GM21390 (cell line): ENCODE measurements at regions not wholly inside any gene's neighbourhood (a gene's known extent, or its start where the extent isn't known, plus 50 kb on each side); places are given as distances from the start of the nearest gene placed in this dataset.
"Not testable (repeated sequence)": the region's sequence is repeated elsewhere in the genome, so short reads cannot be mapped to it uniquely, and the experiment has no call there.

ENCODE experiments used
- ATAC-seq: cut with Tn5 transposase; IDR thresholded peaks from one replicate; pipeline ENCODE4 v1.9.1; 2021; ENCODE audit not compliant: unreplicated experiment

DNA sequence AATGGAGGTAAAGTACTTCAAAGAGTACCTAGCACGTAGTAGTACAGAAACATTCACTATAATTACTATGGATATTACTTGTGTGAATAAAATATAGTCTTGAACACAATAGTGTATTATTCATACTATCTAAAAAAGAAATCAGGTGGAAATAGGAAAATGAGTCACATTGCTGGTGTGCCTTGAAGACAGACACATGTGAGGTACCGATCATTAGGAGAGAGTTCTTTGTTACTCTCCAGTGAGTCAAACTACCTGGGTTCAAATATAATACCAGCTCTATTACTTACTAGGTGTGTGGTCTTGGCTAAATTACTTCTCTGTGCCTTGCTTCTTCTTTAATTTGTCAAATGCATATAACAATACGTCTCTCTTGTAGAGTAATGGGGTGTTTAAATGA, 50.8 kb upstream of the BEND6 start:
- ATAC-seq, result no peak

- ATAC-seq, result no peak
These were observed 52.1 kb upstream of the BEND6 start for GRCh38 chr6:56902641-56903464.

DNA sequence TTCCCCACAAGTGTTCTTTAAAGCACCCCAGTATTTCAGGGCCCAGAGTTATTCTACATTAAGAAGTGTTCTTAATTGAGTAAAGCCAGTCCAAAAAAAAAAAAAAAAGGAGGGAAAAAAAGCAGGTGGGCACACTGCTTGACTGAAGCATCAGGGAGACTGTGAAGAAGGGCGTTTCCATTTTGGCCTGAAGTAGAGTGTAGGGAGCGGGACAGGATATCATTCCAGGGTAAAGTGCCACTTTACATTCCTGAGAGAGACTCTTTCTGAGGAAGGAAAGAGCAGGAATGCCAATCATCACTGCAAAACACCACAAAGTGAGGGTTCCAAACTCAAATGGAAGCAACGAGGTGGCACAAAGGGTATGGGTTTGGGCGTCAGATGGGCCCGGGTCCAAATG, 54.1 kb upstream of the BEND6 start:
- ATAC-seq, result no peak

GRCh38 chr6:56899753-56900152, 55.2 kb upstream of the BEND6 start:
- ATAC-seq, result no peak

GRCh38 chr6:56899311-56899710, 55.6 kb upstream of the BEND6 start:
- ATAC-seq, result no peak

- ATAC-seq, result no peak
These were observed 56.9 kb upstream of the BEND6 start for GRCh38 chr6:56897789-56898529.

DNA sequence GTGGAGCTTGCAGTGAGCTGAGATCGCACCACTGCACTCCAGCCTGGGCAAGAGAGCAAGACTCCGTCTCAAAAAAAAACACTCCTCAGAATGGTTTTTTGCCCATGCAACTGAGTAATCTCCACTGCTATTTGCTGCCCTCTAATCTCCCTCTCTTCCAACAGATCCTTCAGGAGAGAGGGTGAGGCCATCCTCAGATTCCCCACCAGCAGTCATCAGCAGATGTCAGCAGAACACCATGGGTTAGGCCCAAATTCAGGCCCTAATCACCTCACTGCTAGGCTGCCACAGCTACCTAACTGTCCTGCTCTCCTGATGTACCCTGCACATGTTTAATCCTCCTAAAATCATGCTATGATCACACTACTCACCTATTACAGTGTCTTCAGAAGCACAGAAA, 63.2 kb upstream of the BEND6 start:
- no peak for ATAC-seq

- ATAC-seq, result peak; percentile 95
These were observed 64.1 kb upstream of the BEND6 start for GRCh38 chr6:56890683-56891429.

- no peak for ATAC-seq
These were observed 64.8 kb upstream of the BEND6 start for GRCh38 chr6:56890066-56890465.

GRCh38 chr6:56889492-56889891, 65.4 kb upstream of the BEND6 start:
- ATAC-seq, result no peak

- no peak for ATAC-seq
These were observed 66.2 kb upstream of the BEND6 start for GRCh38 chr6:56888687-56889086.

GRCh38 chr6:56887086-56887485, 67.8 kb upstream of the BEND6 start:
- ATAC-seq, result no peak

GRCh38 chr6:56877922-56878321, 77.0 kb upstream of the BEND6 start:
- ATAC-seq, result no peak

GRCh38 chr6:56875961-56876360, 78.9 kb upstream of the BEND6 start:
- ATAC-seq, result no peak

- no peak for ATAC-seq
These were observed 79.4 kb upstream of the BEND6 start for GRCh38 chr6:56875523-56875922.

DNA sequence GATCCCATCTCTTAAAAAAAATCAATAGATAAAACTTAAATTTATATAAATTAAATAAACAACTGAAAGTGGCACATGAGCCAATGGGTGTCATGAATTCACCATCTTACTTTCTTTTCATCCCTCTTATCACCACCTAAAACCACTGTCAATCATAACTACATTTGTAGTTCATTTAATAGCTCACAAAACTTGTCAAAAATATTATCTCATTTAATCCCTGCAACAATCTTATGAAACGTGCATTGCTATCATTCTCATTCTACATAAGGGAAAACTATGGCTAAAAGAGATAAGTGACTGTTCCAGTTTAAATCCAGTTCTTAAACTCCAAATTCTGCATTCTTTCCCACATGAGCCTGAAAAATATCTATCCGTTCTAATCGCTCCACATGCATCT, 80.6 kb upstream of the BEND6 start:
- ATAC-seq, result no peak

DNA sequence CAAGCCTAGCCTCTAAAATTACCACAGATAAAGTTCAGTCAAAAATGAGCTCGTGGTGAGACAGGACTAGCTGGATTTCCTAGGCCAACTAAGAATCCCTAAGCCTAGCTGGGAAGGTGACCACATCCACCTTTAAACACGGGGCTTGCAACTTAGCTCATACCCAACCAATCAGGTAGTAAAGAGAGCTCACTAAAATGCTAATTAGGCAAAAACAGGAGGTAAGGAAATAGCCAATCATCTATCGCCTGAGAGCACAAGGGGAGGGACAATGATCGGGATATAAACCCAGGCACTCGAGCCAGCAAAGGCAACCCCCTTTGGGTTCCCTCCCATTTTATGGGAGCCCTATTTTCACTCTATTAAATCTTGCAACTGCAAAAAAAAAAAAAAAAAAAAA, 84.9 kb upstream of the BEND6 start:
- not testable (repeated sequence) for ATAC-seq

- ATAC-seq, result peak; percentile 20
These were observed 85.6 kb upstream of the BEND6 start for GRCh38 chr6:56869346-56869745.

DNA sequence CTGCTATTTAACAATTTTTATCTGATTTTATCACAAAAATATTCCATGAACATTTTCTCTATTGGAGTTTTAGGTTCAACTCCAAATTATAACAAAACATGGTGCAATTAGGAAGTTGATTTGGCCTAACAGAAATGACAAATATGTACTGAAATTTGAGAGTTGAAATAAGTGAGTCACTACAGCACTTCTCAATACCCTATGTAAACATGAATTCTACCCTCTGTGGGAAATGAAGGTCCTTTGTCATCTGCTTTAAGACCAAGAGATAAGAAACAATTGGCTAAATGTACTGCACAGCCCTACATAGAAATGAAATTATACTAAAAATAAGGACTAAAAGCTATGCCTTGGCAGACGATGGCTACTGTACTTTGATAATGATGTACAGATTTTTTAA, 86.2 kb upstream of the BEND6 start:
- peak; percentile 54 for ATAC-seq

GRCh38 chr6:56866917-56867522, 87.9 kb upstream of the BEND6 start:
- ATAC-seq, result no peak
